ENCODE measurements at regions not wholly inside any gene's neighbourhood (a gene's known extent, or its start where the extent isn't known, plus 50 kb on each side); places are given as distances from the start of the nearest gene placed in this dataset.

DNA sequence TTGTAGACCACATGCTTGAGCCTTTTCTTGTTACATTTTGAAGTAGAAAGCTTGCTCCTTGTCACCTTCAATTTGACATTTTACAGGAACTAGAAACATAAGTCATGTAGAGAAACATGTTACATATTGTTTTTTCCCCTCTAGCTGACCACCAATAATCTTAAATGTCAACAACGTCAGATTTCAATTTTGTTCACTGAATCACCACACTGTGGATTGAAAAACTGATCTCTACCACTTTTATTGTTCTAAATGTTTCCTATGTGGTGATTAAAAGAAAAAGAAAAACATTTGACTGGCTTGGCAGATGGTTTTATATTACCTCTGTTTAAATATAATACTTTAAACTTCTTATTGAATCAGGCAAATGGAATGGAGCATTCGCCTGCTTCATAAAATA is 87.7 kb downstream of the DSEL start:
- TF ChIP-seq CTCF (IDR thresholded peaks at IDR 0.05; ENCODE audit: low read depth, low read length, poor library complexity, severe bottlenecking) (no peak), EZH2phosphoT487 (IDR thresholded peaks at IDR 0.05; ENCODE audit: borderline replicate concordance, low read length) (no peak)
